Gastroesophageal sphincter (tissue), 3 donors: ENCODE measurements at regions not wholly inside any gene's neighbourhood (a gene's known extent, or its start where the extent isn't known, plus 50 kb on each side); places are given as distances from the start of the nearest gene placed in this dataset.

Experiments used
- CTCF ChIP-seq, 4 experiments: fragments of 200-600 bp in 2 of 4; fragments of 450-650 bp in 2 of 4; sonication (generic) in 1 of 4; IDR thresholded peaks; one replicate each; pipeline ENCODE4 v1.5.1; 2017 to 2019; ENCODE audit warnings: antibody characterized with exemption in 4 of 4, mild to moderate bottlenecking in 2 of 4, moderate library complexity in 2 of 4
- POLR2A ChIP-seq, 2 donors: fragments of 450-650 bp; IDR thresholded peaks; one replicate each; pipeline ENCODE4 v1.6.1; 2017; ENCODE audit warnings: antibody characterized with exemption in 2 of 2, mild to moderate bottlenecking in 2 of 2, moderate library complexity in 1 of 2

DNA sequence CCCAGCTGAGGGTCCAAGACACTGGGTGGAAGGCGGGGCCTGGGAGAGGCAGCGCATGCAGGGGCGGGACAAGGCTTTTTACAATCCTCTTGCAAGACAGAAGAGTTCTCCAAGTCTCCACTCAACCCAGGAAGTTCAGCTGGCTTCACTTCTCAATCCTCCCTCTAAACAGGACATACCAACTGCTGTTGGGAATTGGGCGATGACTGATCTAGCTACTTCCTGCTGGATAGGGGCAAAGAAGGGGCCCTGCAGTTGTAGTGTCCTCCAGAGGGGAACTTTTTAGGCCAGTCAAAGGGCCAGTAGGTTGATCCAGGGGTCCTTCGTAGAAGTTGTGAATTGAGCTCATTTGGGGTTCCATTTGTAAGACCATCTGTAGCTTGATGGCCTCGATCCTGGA is 94.6 kb upstream of the TERB2 start:
- TF ChIP-seq CTCF (IDR thresholded peaks at IDR 0.05): no peak
- no peak for TF ChIP-seq POLR2A (IDR thresholded peaks at IDR 0.05)
